ENCODE measurements at regions not wholly inside any gene's neighbourhood (a gene's known extent, or its start where the extent isn't known, plus 50 kb on each side); places are given as distances from the start of the nearest gene placed in this dataset.
"Not testable (repeated sequence)": the region's sequence is repeated elsewhere in the genome, so short reads cannot be mapped to it uniquely, and the experiment has no call there.

DNA sequence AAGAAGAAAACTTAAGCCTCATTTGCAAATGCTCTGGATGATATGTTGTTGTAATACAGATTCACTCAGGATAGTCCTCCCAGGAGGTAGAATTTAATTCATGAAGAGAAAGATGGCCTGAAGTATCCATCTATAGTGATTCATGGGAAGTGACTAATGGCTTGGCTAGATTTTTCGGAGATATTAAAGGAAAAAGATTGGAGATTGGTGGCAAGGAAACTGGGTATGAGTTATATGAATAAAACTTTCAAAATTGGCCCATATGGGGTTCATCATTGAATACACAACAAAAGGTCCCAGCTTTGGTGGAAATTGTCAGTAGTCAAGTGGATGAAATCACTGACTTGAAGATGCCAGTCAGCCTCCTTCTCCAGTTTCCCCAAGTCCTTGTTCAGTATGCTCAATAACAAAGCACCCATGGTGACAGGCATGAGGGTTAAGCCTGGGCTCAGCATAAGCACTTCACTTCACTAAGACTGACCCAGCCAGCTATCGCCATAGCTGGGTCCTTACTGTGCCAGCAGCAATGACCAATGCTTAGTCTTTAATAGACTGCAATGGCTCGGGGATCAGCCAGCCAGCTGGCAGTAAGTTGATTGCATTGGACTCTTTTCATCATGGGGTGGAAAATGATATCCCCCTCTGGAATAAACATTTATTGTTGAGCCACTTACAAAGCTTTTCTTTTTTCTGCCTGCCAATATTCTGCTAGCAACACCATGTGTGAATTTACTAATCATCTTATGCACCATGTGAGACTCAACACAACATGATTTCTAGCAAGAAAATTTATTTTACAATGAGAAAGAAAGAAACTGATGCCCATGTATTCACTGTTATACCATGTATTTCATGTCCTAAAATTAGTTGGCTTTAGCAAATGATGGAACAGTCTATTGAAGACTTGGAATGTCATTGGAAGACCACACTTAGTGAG is 176.6 kb upstream of the TACR1 start:
- 60% methylated on average over 1 of the region's 3 CpGs for WGBS (ENCODE audit: insufficient coverage)
- H3K36me3 ChIP-seq (replicated peaks in 1 of 2; ENCODE audit: control insufficient read depth in 1 of 2, insufficient read depth in 2 of 2, low read length in 2 of 2) = no peaks in the 10 kb centered on the region
- Mint-ChIP-seq H3K36me3 (no peaks in the 10 kb centered on the region), H3K9me3 (peaks cover 2 to 21% (median 6%) of the 10 kb centered on the region in 7 donors), H3K4me1 (no peaks in the 10 kb centered on the region), H3K27me3 (ENCODE audit: low read depth in 3 of 3) (peaks cover 0 to 2% (median 2%) of the 10 kb centered on the region in 3 donors), H3K4me3 (no peak overlapping the region), H3K27ac (no peak overlapping the region)
- DNase-seq = no peak
- no peak overlapping the region for H3K9ac ChIP-seq (ENCODE audit: insufficient read depth, low read length, poor library complexity, severe bottlenecking)
- no peaks in the 10 kb centered on the region for H3K9me3 ChIP-seq (replicated peaks in 1 of 2; ENCODE audit: control insufficient read depth in 1 of 2, insufficient read depth in 1 of 2, low read length in 2 of 2)
- H3K4me1 ChIP-seq (ENCODE audit: control insufficient read depth in 1 of 2, insufficient read depth in 2 of 2, low read length in 2 of 2) = no peaks in the 10 kb centered on the region
- no peak overlapping the region for H2AFZ ChIP-seq (ENCODE audit: insufficient read depth, low read depth, low read length, poor library complexity, severe bottlenecking)
- H3K79me2 ChIP-seq (ENCODE audit: insufficient read depth, low read length) = no peaks in the 10 kb centered on the region
- intact Hi-C loops (cut with micrococcal nuclease) = no loop called here
- H3K27me3 ChIP-seq (ENCODE audit: control insufficient read depth in 2 of 2, insufficient read depth in 2 of 2, low read length in 2 of 2) = no peaks in the 10 kb centered on the region
- H3K4me3 ChIP-seq (replicated peaks in 1 of 3; ENCODE audit: low read depth in 2 of 3, low read length in 3 of 3) = no peak overlapping the region
- H4K20me1 ChIP-seq (ENCODE audit: insufficient read depth, low read length) = no peaks in the 10 kb centered on the region
- TF ChIP-seq, protein P1, sequence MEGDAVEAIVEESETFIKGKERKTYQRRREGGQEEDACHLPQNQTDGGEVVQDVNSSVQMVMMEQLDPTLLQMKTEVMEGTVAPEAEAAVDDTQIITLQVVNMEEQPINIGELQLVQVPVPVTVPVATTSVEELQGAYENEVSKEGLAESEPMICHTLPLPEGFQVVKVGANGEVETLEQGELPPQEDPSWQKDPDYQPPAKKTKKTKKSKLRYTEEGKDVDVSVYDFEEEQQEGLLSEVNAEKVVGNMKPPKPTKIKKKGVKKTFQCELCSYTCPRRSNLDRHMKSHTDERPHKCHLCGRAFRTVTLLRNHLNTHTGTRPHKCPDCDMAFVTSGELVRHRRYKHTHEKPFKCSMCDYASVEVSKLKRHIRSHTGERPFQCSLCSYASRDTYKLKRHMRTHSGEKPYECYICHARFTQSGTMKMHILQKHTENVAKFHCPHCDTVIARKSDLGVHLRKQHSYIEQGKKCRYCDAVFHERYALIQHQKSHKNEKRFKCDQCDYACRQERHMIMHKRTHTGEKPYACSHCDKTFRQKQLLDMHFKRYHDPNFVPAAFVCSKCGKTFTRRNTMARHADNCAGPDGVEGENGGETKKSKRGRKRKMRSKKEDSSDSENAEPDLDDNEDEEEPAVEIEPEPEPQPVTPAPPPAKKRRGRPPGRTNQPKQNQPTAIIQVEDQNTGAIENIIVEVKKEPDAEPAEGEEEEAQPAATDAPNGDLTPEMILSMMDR (IDR thresholded peaks at IDR 0.05) = no peak
- H3K27ac ChIP-seq (ENCODE audit: low read depth in 1 of 2, low read length in 2 of 2) = no peak overlapping the region
- no peak overlapping the region for H3K4me2 ChIP-seq (replicated peaks; ENCODE audit: extremely low read depth, low read length, poor library complexity, severe bottlenecking)

GRCh38 chr2:75374414-75374957 is 175.2 kb upstream of the TACR1 start:
- intact Hi-C loops (cut with micrococcal nuclease); DNase-seq: not testable (repeated sequence)
- 73% methylated on average over 2 of the region's 6 CpGs for WGBS (ENCODE audit: insufficient coverage)

More at GRCh38 chr2:75374414-75374957, 175.2 kb upstream of the TACR1 start:
- H4K20me1 ChIP-seq (ENCODE audit: insufficient read depth, low read length); H3K27ac Mint-ChIP-seq; H3K4me2 ChIP-seq (replicated peaks; ENCODE audit: extremely low read depth, low read length, poor library complexity, severe bottlenecking); H3K4me1 ChIP-seq (ENCODE audit: control insufficient read depth in 1 of 2, insufficient read depth in 2 of 2, low read length in 2 of 2); H3K27ac ChIP-seq (ENCODE audit: low read depth in 1 of 2, low read length in 2 of 2); H3K79me2 ChIP-seq (ENCODE audit: insufficient read depth, low read length); H2AFZ ChIP-seq (ENCODE audit: insufficient read depth, low read depth, low read length, poor library complexity, severe bottlenecking); H3K9me3 ChIP-seq (replicated peaks in 1 of 2; ENCODE audit: control insufficient read depth in 1 of 2, insufficient read depth in 1 of 2, low read length in 2 of 2); H3K27me3 Mint-ChIP-seq (ENCODE audit: low read depth in 3 of 3); H3K36me3 Mint-ChIP-seq; H3K4me1 Mint-ChIP-seq; H3K36me3 ChIP-seq (replicated peaks in 1 of 2; ENCODE audit: control insufficient read depth in 1 of 2, insufficient read depth in 2 of 2, low read length in 2 of 2); H3K4me3 ChIP-seq (replicated peaks in 1 of 3; ENCODE audit: low read depth in 2 of 3, low read length in 3 of 3); H3K9ac ChIP-seq (ENCODE audit: insufficient read depth, low read length, poor library complexity, severe bottlenecking); H3K27me3 ChIP-seq (ENCODE audit: control insufficient read depth in 2 of 2, insufficient read depth in 2 of 2, low read length in 2 of 2); H3K4me3 Mint-ChIP-seq: not testable (repeated sequence)
- peaks cover 4 to 28% (median 9%) of the 10 kb centered on the region in 7 donors for H3K9me3 Mint-ChIP-seq
